ENCODE measurements at regions not wholly inside any gene's neighbourhood (a gene's known extent, or its start where the extent isn't known, plus 50 kb on each side); places are given as distances from the start of the nearest gene placed in this dataset.
A peak's percentile ranks its signal among the peaks of the same experiment; 100 is the strongest.
"Not testable (repeated sequence)": the region's sequence is repeated elsewhere in the genome, so short reads cannot be mapped to it uniquely, and the experiment has no call there.

GRCh38 chr1:238438311-238439270 lies 547.9 kb upstream of the ZP4 start:
- H3K9me3 ChIP-seq = no peaks in the 10 kb centered on the region
- no peak overlapping the region for H3K4me3 ChIP-seq
- no peak for DNase-seq
- H3K27ac ChIP-seq = no peak overlapping the region
- no peaks in the 10 kb centered on the region for H3K36me3 ChIP-seq
- no peaks in the 10 kb centered on the region for H3K27me3 ChIP-seq
- H3K4me1 ChIP-seq = no peaks in the 10 kb centered on the region
- TF ChIP-seq POLR2A (IDR thresholded peaks at IDR 0.05) (no peak), CTCF (IDR thresholded peaks at IDR 0.05) (no peak)

GRCh38 chr1:238429703-238430102 lies 539.0 kb upstream of the ZP4 start:
- H3K27me3 ChIP-seq, H3K36me3 ChIP-seq, H3K9me3 ChIP-seq, H3K27ac ChIP-seq, H3K4me3 ChIP-seq, H3K4me1 ChIP-seq: not testable (repeated sequence)
- DNase-seq = peak in 1 of 3 donors; percentile 50
- peak in 3 of 6 experiments; percentile 38 to 61 (median 46) for TF ChIP-seq CTCF (IDR thresholded peaks at IDR 0.05)

- Histone ChIP-seq H3K9me3 (no peaks in the 10 kb centered on the region), H3K27ac (no peak overlapping the region), H3K27me3 (no peaks in the 10 kb centered on the region), H3K36me3 (no peaks in the 10 kb centered on the region), H3K4me1 (no peaks in the 10 kb centered on the region), H3K4me3 (no peak overlapping the region)
- no peak for TF ChIP-seq POLR2A (IDR thresholded peaks at IDR 0.05)
- no peak for TF ChIP-seq CTCF (IDR thresholded peaks at IDR 0.05)
- no peak for DNase-seq
Measured at GRCh38 chr1:238419209-238419608, 528.5 kb upstream of the ZP4 start.

GRCh38 chr1:238409932-238410331 lies 519.2 kb upstream of the ZP4 start:
- no peak for DNase-seq
- Histone ChIP-seq H3K36me3 (no peaks in the 10 kb centered on the region), H3K27ac (no peak overlapping the region), H3K4me1 (no peaks in the 10 kb centered on the region), H3K9me3 (no peaks in the 10 kb centered on the region), H3K27me3 (no peaks in the 10 kb centered on the region), H3K4me3 (no peak overlapping the region)
- TF ChIP-seq POLR2A (IDR thresholded peaks at IDR 0.05) (no peak), CTCF (IDR thresholded peaks at IDR 0.05) (no peak)

GRCh38 chr1:238409191-238409850 lies 518.6 kb upstream of the ZP4 start:
- no peak overlapping the region for H3K27ac ChIP-seq
- H3K4me1 ChIP-seq = no peaks in the 10 kb centered on the region
- no peak for TF ChIP-seq POLR2A (IDR thresholded peaks at IDR 0.05)
- no peak for TF ChIP-seq CTCF (IDR thresholded peaks at IDR 0.05)
- H3K9me3 ChIP-seq = no peaks in the 10 kb centered on the region
- H3K27me3 ChIP-seq = no peaks in the 10 kb centered on the region
- H3K4me3 ChIP-seq = no peak overlapping the region
- DNase-seq = no peak
- no peaks in the 10 kb centered on the region for H3K36me3 ChIP-seq
